Nephron (organoid): ENCODE measurements at regions not wholly inside any gene's neighbourhood (a gene's known extent, or its start where the extent isn't known, plus 50 kb on each side); places are given as distances from the start of the nearest gene placed in this dataset.

Source experiments
- H3K27ac Mint-ChIP-seq, 3 experiments: 2 replicates each; pipeline ENCODE4 v1.8.0; 2020; ENCODE audit warnings: mixed read lengths in 3 of 3, mild to moderate bottlenecking in 2 of 3, moderate library complexity in 1 of 3
- H3K27me3 Mint-ChIP-seq: 2 replicates; pipeline ENCODE4 v1.8.0; 2021; ENCODE audit warnings: low read depth, mild to moderate bottlenecking, moderate library complexity, mixed read lengths
- H3K36me3 Mint-ChIP-seq: 2 replicates; pipeline ENCODE4 v1.8.0; 2020; ENCODE audit warnings: low read depth, mixed read lengths
- H3K4me1 Mint-ChIP-seq: 2 replicates; pipeline ENCODE4 v1.8.0; 2020; ENCODE audit warnings: mixed read lengths
- H3K4me3 Mint-ChIP-seq, 3 experiments: 2 replicates each; pipeline ENCODE4 v1.8.0; 2020; ENCODE audit warnings: mild to moderate bottlenecking in 3 of 3, mixed read lengths in 3 of 3, moderate library complexity in 2 of 3
- H3K9me3 Mint-ChIP-seq: 2 replicates; pipeline ENCODE4 v1.8.0; 2020; ENCODE audit warnings: mixed read lengths
- CTCF ChIP-seq, 3 experiments: fragments of 200-600 bp; sonication (generic); IDR thresholded peaks; one replicate each; pipeline ENCODE4 v1.5.0; 2021; ENCODE audit warnings: antibody characterized with exemption in 3 of 3; ENCODE audit not compliant: unreplicated experiment in 3 of 3

- no peak for TF ChIP-seq CTCF (IDR thresholded peaks at IDR 0.05; ENCODE audit: unreplicated experiment in 3 of 3)
- Mint-ChIP-seq H3K4me3 (no peak overlapping the region), H3K27ac (no peak overlapping the region), H3K27me3 (no peaks in the 10 kb centered on the region), H3K36me3 (no peaks in the 10 kb centered on the region), H3K9me3 (no peaks in the 10 kb centered on the region), H3K4me1 (no peaks in the 10 kb centered on the region)
Measured at GRCh38 chr21:18622383-18622782, 218.8 kb upstream of the TMPRSS15 start.

- Mint-ChIP-seq H3K4me3 (no peak overlapping the region), H3K27me3 (no peaks in the 10 kb centered on the region), H3K36me3 (no peaks in the 10 kb centered on the region), H3K4me1 (no peaks in the 10 kb centered on the region), H3K27ac (no peak overlapping the region), H3K9me3 (no peaks in the 10 kb centered on the region)
- no peak for TF ChIP-seq CTCF (IDR thresholded peaks at IDR 0.05; ENCODE audit: unreplicated experiment in 3 of 3)
Measured at GRCh38 chr21:18630446-18630845, 226.9 kb upstream of the TMPRSS15 start.

GRCh38 chr21:18636897-18637296 lies 233.3 kb upstream of the TMPRSS15 start:
- TF ChIP-seq CTCF (IDR thresholded peaks at IDR 0.05; ENCODE audit: unreplicated experiment in 3 of 3): no peak
- H3K36me3 Mint-ChIP-seq: no peaks in the 10 kb centered on the region
- peaks cover 4% of the 10 kb centered on the region for H3K27me3 Mint-ChIP-seq
- H3K9me3 Mint-ChIP-seq: peaks cover 2% of the 10 kb centered on the region
- H3K4me1 Mint-ChIP-seq: no peaks in the 10 kb centered on the region
- H3K4me3 Mint-ChIP-seq: no peak overlapping the region
- no peak overlapping the region for H3K27ac Mint-ChIP-seq

GRCh38 chr21:18646116-18646515 lies 242.5 kb upstream of the TMPRSS15 start:
- no peak overlapping the region for H3K27ac Mint-ChIP-seq
- TF ChIP-seq CTCF (IDR thresholded peaks at IDR 0.05; ENCODE audit: unreplicated experiment in 3 of 3): no peak
- H3K9me3 Mint-ChIP-seq: no peaks in the 10 kb centered on the region
- H3K4me1 Mint-ChIP-seq: no peaks in the 10 kb centered on the region
- H3K4me3 Mint-ChIP-seq: no peak overlapping the region
- no peaks in the 10 kb centered on the region for H3K36me3 Mint-ChIP-seq
- no peaks in the 10 kb centered on the region for H3K27me3 Mint-ChIP-seq

- Mint-ChIP-seq H3K27me3 (no peaks in the 10 kb centered on the region), H3K4me3 (no peak overlapping the region), H3K27ac (no peak overlapping the region), H3K4me1 (no peaks in the 10 kb centered on the region), H3K9me3 (no peaks in the 10 kb centered on the region), H3K36me3 (no peaks in the 10 kb centered on the region)
- no peak for TF ChIP-seq CTCF (IDR thresholded peaks at IDR 0.05; ENCODE audit: unreplicated experiment in 3 of 3)
Measured at GRCh38 chr21:18655931-18656330, 252.3 kb upstream of the TMPRSS15 start.

- no peak overlapping the region for H3K27ac Mint-ChIP-seq
- H3K9me3 Mint-ChIP-seq: no peaks in the 10 kb centered on the region
- no peak overlapping the region for H3K4me3 Mint-ChIP-seq
- H3K27me3 Mint-ChIP-seq: no peaks in the 10 kb centered on the region
- H3K36me3 Mint-ChIP-seq: no peaks in the 10 kb centered on the region
- no peak for TF ChIP-seq CTCF (IDR thresholded peaks at IDR 0.05; ENCODE audit: unreplicated experiment in 3 of 3)
- no peaks in the 10 kb centered on the region for H3K4me1 Mint-ChIP-seq
Measured at GRCh38 chr21:18661842-18662241, 258.3 kb upstream of the TMPRSS15 start.
